ENCODE measurements at regions not wholly inside any gene's neighbourhood (a gene's known extent, or its start where the extent isn't known, plus 50 kb on each side); places are given as distances from the start of the nearest gene placed in this dataset.

DNA sequence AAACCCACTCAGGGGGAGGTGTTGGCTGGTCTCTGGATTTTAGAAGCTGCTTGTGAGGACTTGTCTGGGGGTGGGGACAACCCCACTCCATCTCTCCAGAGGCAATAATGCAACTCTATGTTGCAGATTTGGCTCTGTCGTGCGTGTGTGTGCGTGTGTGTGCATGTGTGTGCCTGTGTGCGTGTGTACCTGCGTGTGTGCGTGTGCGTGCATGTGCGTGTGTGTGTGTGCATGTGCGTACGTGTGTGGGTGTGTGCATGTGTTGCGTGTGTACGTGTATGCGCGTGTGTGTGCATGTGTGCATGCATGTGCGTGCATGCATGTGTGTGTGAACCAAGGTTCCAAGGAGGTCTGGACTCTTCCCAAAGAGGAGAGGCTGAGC lies 120.4 kb upstream of the LHX1 start:
- intact Hi-C loops (cut with DNase I, micrococcal nuclease) = no loop called here

DNA sequence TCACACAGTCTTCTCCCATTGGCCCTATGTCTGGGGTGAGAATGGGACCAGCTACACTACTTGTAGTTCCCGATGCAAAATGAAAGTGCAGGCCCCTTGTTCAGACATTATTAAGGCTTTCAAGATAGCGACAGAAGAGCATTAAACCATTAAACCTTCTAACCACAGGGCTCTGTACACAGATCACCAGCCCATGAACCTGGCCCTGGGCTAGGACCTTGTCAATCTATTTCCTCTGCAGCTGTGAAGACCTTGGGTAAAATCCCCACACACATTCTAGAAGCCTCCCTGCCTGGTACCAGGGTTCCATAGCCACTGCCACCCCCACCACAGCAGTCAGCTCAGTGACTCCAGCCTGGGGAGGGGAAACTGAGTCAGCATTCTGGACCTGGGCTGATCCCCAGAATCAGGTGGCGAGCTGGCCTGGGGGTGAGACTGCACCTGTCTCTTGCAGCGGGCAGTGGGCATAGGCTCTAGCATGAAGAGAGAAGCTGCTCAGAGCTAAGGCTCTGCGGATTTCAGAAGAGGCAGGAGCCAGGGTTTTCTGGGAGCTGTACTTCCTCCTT lies 119.7 kb upstream of the LHX1 start:
- H3K4me1 ChIP-seq (ENCODE audit: low read depth) = no peaks in the 10 kb centered on the region
- no peaks in the 10 kb centered on the region for H3K9me3 ChIP-seq
- TF ChIP-seq, protein P1, sequence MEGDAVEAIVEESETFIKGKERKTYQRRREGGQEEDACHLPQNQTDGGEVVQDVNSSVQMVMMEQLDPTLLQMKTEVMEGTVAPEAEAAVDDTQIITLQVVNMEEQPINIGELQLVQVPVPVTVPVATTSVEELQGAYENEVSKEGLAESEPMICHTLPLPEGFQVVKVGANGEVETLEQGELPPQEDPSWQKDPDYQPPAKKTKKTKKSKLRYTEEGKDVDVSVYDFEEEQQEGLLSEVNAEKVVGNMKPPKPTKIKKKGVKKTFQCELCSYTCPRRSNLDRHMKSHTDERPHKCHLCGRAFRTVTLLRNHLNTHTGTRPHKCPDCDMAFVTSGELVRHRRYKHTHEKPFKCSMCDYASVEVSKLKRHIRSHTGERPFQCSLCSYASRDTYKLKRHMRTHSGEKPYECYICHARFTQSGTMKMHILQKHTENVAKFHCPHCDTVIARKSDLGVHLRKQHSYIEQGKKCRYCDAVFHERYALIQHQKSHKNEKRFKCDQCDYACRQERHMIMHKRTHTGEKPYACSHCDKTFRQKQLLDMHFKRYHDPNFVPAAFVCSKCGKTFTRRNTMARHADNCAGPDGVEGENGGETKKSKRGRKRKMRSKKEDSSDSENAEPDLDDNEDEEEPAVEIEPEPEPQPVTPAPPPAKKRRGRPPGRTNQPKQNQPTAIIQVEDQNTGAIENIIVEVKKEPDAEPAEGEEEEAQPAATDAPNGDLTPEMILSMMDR (IDR thresholded peaks at IDR 0.05) = no peak
- no peak for DNase-seq
- H3K4me3 ChIP-seq = no peak overlapping the region
- intact Hi-C loops (cut with DNase I, micrococcal nuclease) = no loop called here
- no peak for ATAC-seq
- no peaks in the 10 kb centered on the region for H3K36me3 ChIP-seq (ENCODE audit: low read depth)

More for the DNA sequence above, 120.4 kb upstream of the LHX1 start:
- TF ChIP-seq, protein P1 (IDR thresholded peaks at IDR 0.05) = no peak
- no peak overlapping the region for H3K4me3 ChIP-seq
- no peak for ATAC-seq
- no peaks in the 10 kb centered on the region for H3K9me3 ChIP-seq
- H3K36me3 ChIP-seq (ENCODE audit: low read depth) = no peaks in the 10 kb centered on the region
- H3K4me1 ChIP-seq (ENCODE audit: low read depth) = no peaks in the 10 kb centered on the region
- no peak for DNase-seq

DNA sequence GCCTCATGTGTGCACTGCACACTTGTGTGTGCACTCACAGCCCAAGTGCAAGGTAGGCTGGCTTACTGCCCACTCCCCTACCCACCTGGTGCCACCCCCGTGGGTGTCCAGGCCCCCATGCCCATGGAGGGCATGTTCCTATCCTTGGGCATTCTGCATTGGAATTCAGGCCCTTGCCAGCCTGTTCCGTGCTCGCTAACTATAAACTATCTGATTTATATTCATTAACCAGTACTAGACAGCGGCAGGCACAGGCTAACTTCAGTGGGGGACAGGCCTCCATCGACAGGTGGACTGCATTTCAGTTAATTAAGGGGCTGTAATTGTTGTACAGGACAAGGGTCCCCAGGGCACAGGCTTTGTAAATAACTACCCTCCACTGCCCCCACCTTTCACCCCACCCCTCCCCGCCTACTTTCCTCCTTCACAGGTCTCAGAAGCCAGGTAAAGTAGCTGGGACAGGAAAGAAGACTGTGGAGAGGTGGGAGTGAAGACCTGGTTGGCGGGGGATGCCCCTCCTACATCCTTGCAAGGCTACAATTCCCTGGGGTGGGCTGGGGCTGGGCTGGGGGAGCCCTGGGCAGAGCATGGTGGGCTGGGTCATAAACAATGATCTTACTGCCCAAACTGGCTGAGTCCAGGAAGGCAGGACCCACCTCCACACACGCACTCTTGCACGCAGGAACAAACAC lies 119.0 kb upstream of the LHX1 start:
- H3K9me3 ChIP-seq = no peaks in the 10 kb centered on the region
- ATAC-seq (no peak), DNase-seq (no peak)
- no peaks in the 10 kb centered on the region for H3K4me1 ChIP-seq (ENCODE audit: low read depth)
- H3K36me3 ChIP-seq (ENCODE audit: low read depth) = no peaks in the 10 kb centered on the region
- intact Hi-C loops (cut with DNase I, micrococcal nuclease) = no loop called here
- no peak overlapping the region for H3K4me3 ChIP-seq
- TF ChIP-seq, protein P1 (IDR thresholded peaks at IDR 0.05) = no peak

DNA sequence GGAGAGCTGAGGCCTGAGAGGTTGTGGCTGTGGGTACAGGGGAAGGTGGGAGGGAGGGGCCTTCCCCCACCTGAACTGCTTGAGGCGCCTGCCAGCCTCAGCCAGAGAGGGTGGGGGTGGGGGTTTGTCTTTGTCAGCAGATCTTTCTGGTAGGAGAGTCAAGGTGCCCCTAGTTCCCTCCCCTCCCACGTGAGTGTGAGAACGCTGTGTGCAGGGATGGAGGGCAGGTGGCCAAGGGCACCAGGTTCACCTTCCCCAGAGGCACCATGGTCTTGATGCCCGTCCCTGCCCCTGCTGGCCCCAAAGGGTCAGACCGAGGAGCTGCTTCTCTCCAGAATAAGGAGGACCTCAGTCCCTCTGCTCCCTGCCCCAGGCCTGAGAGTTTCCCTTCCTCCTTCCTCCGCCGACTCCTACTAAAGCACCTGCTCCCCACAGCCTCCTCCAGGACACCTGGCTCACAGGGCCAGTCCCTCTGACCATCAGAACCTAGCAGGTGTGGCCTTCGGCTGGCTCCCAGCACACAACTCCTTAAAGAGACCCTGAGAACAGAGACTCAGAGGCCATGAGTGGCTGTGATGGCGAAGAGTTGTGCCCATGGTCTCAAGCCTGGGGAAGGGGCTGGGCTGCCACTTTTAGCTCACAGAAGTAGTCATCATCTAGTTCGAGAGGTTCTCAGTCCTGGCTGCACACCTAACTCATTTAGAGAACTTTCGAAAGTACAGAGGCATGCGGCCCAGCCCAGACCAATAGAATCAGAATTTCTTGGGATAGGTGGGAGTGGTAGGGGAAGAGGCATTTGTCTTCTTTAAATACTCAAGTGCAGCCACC lies 113.2 kb upstream of the LHX1 start:
- ATAC-seq = no peak
- TF ChIP-seq, protein P1 (IDR thresholded peaks at IDR 0.05) = no peak
- DNase-seq = no peak
- Histone ChIP-seq H3K4me1 (ENCODE audit: low read depth) (no peaks in the 10 kb centered on the region), H3K36me3 (ENCODE audit: low read depth) (no peaks in the 10 kb centered on the region), H3K4me3 (no peak overlapping the region), H3K9me3 (no peaks in the 10 kb centered on the region)
- intact Hi-C loops (cut with DNase I, micrococcal nuclease) = no loop called here

DNA sequence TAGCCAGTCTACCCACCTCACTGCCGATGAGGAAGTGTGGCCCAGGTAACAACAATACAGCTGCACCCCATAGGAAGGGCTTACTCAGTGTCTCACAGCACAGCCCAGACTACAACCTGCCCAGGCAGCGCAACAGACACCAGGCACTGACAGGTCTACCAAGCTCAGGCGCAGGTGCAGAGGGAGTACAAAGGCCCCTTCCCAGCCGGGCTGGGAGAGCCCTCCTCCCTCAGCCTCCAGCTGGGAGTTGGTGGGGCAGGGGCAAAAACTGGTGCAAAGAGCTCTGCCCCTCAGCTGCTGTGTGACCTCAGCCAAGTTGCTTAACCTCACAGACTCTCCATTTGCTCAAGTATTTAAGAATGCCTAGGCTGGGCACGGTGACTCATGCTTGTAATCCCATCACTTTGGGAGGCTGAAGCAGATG lies 112.6 kb upstream of the LHX1 start:
- ATAC-seq = no peak
- Histone ChIP-seq H3K36me3 (ENCODE audit: low read depth) (no peaks in the 10 kb centered on the region), H3K4me3 (no peak overlapping the region), H3K9me3 (no peaks in the 10 kb centered on the region), H3K4me1 (ENCODE audit: low read depth) (no peaks in the 10 kb centered on the region)
- intact Hi-C loops (cut with DNase I, micrococcal nuclease) = no loop called here
- TF ChIP-seq, protein P1 (IDR thresholded peaks at IDR 0.05) = no peak
- no peak for DNase-seq
